ENCODE measurements at regions not wholly inside any gene's neighbourhood (a gene's known extent, or its start where the extent isn't known, plus 50 kb on each side); places are given as distances from the start of the nearest gene placed in this dataset.

DNA sequence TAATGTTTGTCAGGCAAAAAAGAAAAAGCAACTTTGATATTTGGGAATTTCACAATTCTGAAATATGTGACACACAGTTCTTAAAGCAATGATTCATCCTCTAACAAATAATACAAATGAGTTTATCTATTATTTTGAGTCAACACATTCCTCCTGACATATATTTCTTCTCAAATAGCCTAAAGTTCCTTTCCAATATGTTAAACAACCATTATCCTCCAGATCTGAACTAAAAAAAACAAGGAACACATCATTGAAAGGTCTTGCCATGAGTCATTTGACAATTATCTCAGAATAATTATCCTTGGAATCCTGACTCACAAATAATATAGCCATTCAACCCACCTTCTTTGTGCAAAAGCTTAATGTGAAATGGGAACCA, 208.7 kb upstream of the CDIN1 start:
- Mint-ChIP-seq H3K36me3 (ENCODE audit: insufficient read depth, unreplicated experiment) (no peaks in the 10 kb centered on the region), H3K9me3 (ENCODE audit: unreplicated experiment) (no peaks in the 10 kb centered on the region), H3K27ac (ENCODE audit: low read depth, unreplicated experiment) (no peak overlapping the region), H3K4me1 (ENCODE audit: insufficient read depth, unreplicated experiment) (peaks cover 6% of the 10 kb centered on the region), H3K27me3 (ENCODE audit: insufficient read depth, unreplicated experiment) (no peaks in the 10 kb centered on the region), H3K4me3 (ENCODE audit: unreplicated experiment) (no peak overlapping the region)
- ChIA-PET CTCF (interaction anchor here (0.5 kb wide), 1 partner anchor 17 kb away, joined by 4 read pairs; no protein-coding TSS in a partner anchor), POLR2A (interaction anchor here (0.7 kb wide), 2 partner anchors 995 to 1198 kb away, joined by 3 to 5 read pairs; no protein-coding TSS in a partner anchor)
- BruUV-seq (replicated peaks) = no TSS peak
- intact Hi-C loops (cut with micrococcal nuclease) = no loop called here
- TF ChIP-seq, protein P1, sequence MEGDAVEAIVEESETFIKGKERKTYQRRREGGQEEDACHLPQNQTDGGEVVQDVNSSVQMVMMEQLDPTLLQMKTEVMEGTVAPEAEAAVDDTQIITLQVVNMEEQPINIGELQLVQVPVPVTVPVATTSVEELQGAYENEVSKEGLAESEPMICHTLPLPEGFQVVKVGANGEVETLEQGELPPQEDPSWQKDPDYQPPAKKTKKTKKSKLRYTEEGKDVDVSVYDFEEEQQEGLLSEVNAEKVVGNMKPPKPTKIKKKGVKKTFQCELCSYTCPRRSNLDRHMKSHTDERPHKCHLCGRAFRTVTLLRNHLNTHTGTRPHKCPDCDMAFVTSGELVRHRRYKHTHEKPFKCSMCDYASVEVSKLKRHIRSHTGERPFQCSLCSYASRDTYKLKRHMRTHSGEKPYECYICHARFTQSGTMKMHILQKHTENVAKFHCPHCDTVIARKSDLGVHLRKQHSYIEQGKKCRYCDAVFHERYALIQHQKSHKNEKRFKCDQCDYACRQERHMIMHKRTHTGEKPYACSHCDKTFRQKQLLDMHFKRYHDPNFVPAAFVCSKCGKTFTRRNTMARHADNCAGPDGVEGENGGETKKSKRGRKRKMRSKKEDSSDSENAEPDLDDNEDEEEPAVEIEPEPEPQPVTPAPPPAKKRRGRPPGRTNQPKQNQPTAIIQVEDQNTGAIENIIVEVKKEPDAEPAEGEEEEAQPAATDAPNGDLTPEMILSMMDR (IDR thresholded peaks at IDR 0.05; ENCODE audit: unreplicated experiment) = no peak
- DNase-seq (ENCODE audit: unreplicated experiment) = peak; percentile 34

DNA sequence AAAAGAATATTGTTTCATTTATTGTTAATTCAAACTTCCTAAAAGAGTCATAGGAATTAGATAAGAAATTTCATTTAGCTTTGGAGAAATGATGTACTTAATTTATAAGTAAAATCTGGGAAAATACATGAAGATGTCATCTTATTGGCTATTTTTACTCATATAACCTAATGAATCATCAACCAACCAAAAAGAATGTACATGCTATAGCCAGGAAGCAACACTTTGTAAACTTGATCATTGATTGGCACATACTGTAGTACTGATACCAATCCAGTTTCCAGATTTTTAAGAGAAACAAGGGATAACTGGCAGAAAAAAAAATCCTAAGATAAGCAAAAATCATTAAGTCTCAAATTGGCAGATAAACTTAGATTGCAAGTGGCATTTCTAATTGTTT, 207.9 kb upstream of the CDIN1 start:
- TF ChIP-seq, protein P1 (IDR thresholded peaks at IDR 0.05; ENCODE audit: unreplicated experiment) = no peak
- no peak overlapping the region for H3K4me3 Mint-ChIP-seq (ENCODE audit: unreplicated experiment)
- no peaks in the 10 kb centered on the region for H3K9me3 Mint-ChIP-seq (ENCODE audit: unreplicated experiment)
- no peak for DNase-seq (ENCODE audit: unreplicated experiment)
- no peak overlapping the region for H3K27ac Mint-ChIP-seq (ENCODE audit: low read depth, unreplicated experiment)
- H3K4me1 Mint-ChIP-seq (ENCODE audit: insufficient read depth, unreplicated experiment) = peaks cover 6% of the 10 kb centered on the region
- H3K36me3 Mint-ChIP-seq (ENCODE audit: insufficient read depth, unreplicated experiment) = no peaks in the 10 kb centered on the region
- intact Hi-C loops (cut with micrococcal nuclease) = no loop called here
- POLR2A ChIA-PET = interaction anchor here (0.7 kb wide), 1 partner anchor 996 kb away, joined by 3 read pairs; no protein-coding TSS in a partner anchor
- BruUV-seq (replicated peaks) = no TSS peak
- CTCF ChIA-PET = no interaction called here
- H3K27me3 Mint-ChIP-seq (ENCODE audit: insufficient read depth, unreplicated experiment) = no peaks in the 10 kb centered on the region

DNA sequence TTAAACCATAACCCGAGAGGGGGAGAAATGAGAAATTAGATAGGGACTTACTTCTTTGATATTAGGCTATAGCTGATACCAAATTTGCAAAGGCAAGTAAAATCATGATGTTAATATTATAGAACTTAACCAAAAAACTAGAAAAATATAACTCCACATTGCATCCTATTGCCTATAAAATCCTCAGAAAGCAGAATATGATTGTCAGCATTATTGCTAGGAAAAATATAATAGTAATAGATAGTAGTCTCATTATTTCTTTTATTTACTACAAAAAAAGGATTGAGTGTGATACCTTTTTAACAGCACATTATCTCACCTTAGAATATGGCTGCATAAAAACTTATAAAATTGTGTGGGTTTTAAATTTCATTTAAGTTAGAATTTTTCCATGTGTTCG, 206.5 kb upstream of the CDIN1 start:
- no peak overlapping the region for H3K4me3 Mint-ChIP-seq (ENCODE audit: unreplicated experiment)
- no peaks in the 10 kb centered on the region for H3K27me3 Mint-ChIP-seq (ENCODE audit: insufficient read depth, unreplicated experiment)
- no peak overlapping the region for H3K27ac Mint-ChIP-seq (ENCODE audit: low read depth, unreplicated experiment)
- intact Hi-C loops (cut with micrococcal nuclease) = no loop called here
- H3K4me1 Mint-ChIP-seq (ENCODE audit: insufficient read depth, unreplicated experiment) = peaks cover 6% of the 10 kb centered on the region
- DNase-seq (ENCODE audit: unreplicated experiment) = no peak
- POLR2A ChIA-PET = no interaction called here
- no peaks in the 10 kb centered on the region for H3K36me3 Mint-ChIP-seq (ENCODE audit: insufficient read depth, unreplicated experiment)
- no TSS peak for BruUV-seq (replicated peaks)
- H3K9me3 Mint-ChIP-seq (ENCODE audit: unreplicated experiment) = peaks cover 8% of the 10 kb centered on the region
- TF ChIP-seq, protein P1 (IDR thresholded peaks at IDR 0.05; ENCODE audit: unreplicated experiment) = no peak
- CTCF ChIA-PET = no interaction called here

DNA sequence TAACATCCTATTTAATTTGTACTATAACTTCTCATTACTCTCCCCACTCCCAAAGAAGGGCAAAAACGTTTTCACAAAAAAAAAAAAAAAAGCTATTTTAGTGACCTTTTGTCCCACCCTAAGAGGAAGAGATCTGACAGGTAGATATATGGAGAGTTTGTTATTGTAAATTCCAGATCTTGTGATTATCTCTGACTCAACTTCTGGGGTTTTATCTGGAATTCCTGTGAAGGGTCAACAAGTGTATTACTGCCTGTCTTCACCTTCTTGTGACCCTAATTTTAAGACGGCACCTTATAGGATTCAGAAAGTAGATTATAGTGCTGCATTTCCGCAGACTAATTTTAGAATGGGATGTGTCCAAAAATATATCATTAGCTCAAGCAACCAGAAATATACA, 205.9 kb upstream of the CDIN1 start:
- no peaks in the 10 kb centered on the region for H3K36me3 Mint-ChIP-seq (ENCODE audit: insufficient read depth, unreplicated experiment)
- TF ChIP-seq, protein P1 (IDR thresholded peaks at IDR 0.05; ENCODE audit: unreplicated experiment) = no peak
- no peak overlapping the region for H3K4me3 Mint-ChIP-seq (ENCODE audit: unreplicated experiment)
- no peak overlapping the region for H3K27ac Mint-ChIP-seq (ENCODE audit: low read depth, unreplicated experiment)
- peaks cover 13% of the 10 kb centered on the region for H3K9me3 Mint-ChIP-seq (ENCODE audit: unreplicated experiment)
- no peak for DNase-seq (ENCODE audit: unreplicated experiment)
- CTCF ChIA-PET = no interaction called here
- H3K4me1 Mint-ChIP-seq (ENCODE audit: insufficient read depth, unreplicated experiment) = peaks cover 6% of the 10 kb centered on the region
- no TSS peak for BruUV-seq (replicated peaks)
- POLR2A ChIA-PET = no interaction called here
- no peaks in the 10 kb centered on the region for H3K27me3 Mint-ChIP-seq (ENCODE audit: insufficient read depth, unreplicated experiment)
- intact Hi-C loops (cut with micrococcal nuclease) = no loop called here

Measured in MCF 10A (cell line).